ENCODE measurements at regions not wholly inside any gene's neighbourhood (a gene's known extent, or its start where the extent isn't known, plus 50 kb on each side); places are given as distances from the start of the nearest gene placed in this dataset.
A peak's percentile ranks its signal among the peaks of the same experiment; 100 is the strongest.

- no peak for DNase-seq
Measured at GRCh38 chr19:28497137-28497536, 715.8 kb downstream of the UQCRFS1 start.

GRCh38 chr19:28495046-28495445 is 717.9 kb downstream of the UQCRFS1 start:
- DNase-seq, result no peak

GRCh38 chr19:28494461-28494860 is 718.5 kb downstream of the UQCRFS1 start:
- no peak for DNase-seq

- no peak for DNase-seq
Measured at GRCh38 chr19:28493884-28494283, 719.1 kb downstream of the UQCRFS1 start.

- no peak for DNase-seq
Measured at GRCh38 chr19:28492621-28493020, 720.3 kb downstream of the UQCRFS1 start.

GRCh38 chr19:28492201-28492600 is 720.8 kb downstream of the UQCRFS1 start:
- DNase-seq, result no peak

GRCh38 chr19:28489776-28490175 is 723.2 kb downstream of the UQCRFS1 start:
- DNase-seq, result no peak

GRCh38 chr19:28489126-28489660 is 723.8 kb downstream of the UQCRFS1 start:
- no peak for DNase-seq

GRCh38 chr19:28487999-28488398 is 725.0 kb downstream of the UQCRFS1 start:
- DNase-seq, result no peak

GRCh38 chr19:28486926-28487325 is 726.0 kb downstream of the UQCRFS1 start:
- no peak for DNase-seq

- DNase-seq, result no peak
Measured at GRCh38 chr19:28486473-28486872, 726.5 kb downstream of the UQCRFS1 start.

- DNase-seq, result peak; percentile 49 to 82
Measured at GRCh38 chr19:28485292-28485691, 727.7 kb downstream of the UQCRFS1 start.

- peak in 1 of 2 donors; percentile 1 for DNase-seq
Measured at GRCh38 chr19:28483197-28483596, 729.8 kb downstream of the UQCRFS1 start.

- DNase-seq, result no peak
Measured at GRCh38 chr19:28482221-28482620, 730.7 kb downstream of the UQCRFS1 start.

- DNase-seq, result no peak
Measured at GRCh38 chr19:28481674-28482073, 731.3 kb downstream of the UQCRFS1 start.

- DNase-seq, result peak; percentile 37 to 42
Measured at GRCh38 chr19:28475525-28475924, 737.4 kb downstream of the UQCRFS1 start.

GRCh38 chr19:28472843-28473242 is 740.1 kb downstream of the UQCRFS1 start:
- DNase-seq, result peak; percentile 80 to 82

- no peak for DNase-seq
Measured at GRCh38 chr19:28471731-28472510, 741.0 kb downstream of the UQCRFS1 start.

GRCh38 chr19:28469544-28469943 is 743.4 kb downstream of the UQCRFS1 start:
- no peak for DNase-seq

GRCh38 chr19:28468701-28469459 is 744.1 kb downstream of the UQCRFS1 start:
- DNase-seq, result peak; percentile 8 to 51

- peak; percentile 64 to 71 for DNase-seq
Measured at GRCh38 chr19:28466107-28467045, 746.6 kb downstream of the UQCRFS1 start.

GRCh38 chr19:28465371-28466086 is 747.4 kb downstream of the UQCRFS1 start:
- DNase-seq, result no peak
